IMR-90 (cell line): ENCODE measurements at regions not wholly inside any gene's neighbourhood (a gene's known extent, or its start where the extent isn't known, plus 50 kb on each side); places are given as distances from the start of the nearest gene placed in this dataset.

ENCODE experiments used
- ATAC-seq: fragments of 200-7000 bp; cut with Tn5 transposase; 2 replicates; pipeline ENCODE4 v1.9.1; 2020; ENCODE audit warnings: low read depth, mild to moderate bottlenecking, moderate library complexity
- BruUV-seq: library from RNA; stranded (reverse); fragments of 400-500 nt; replicated peaks from 2 replicates; lab custom pipeline; 2021; lab: Mats Ljungman, UMichigan
- CTCF ChIA-PET: fragments of 300-600 bp; formaldehyde crosslinking; extraction: SDS; loops from one replicate; lab custom pipeline; 2021; ENCODE audit warnings: antibody characterized with exemption; lab: Yijun Ruan, JAX
- POLR2A ChIA-PET: fragments of 300-600 bp; sonication (Branson Sonifier 250); formaldehyde crosslinking; loops from one replicate; lab custom pipeline; 2022; ENCODE audit warnings: antibody characterized with exemption; ENCODE audit not compliant: unreplicated experiment; lab: Charles Lee
- DNase-seq: peaks from one replicate; pipeline ENCODE4 v3.0.0; 2013
- H2AFZ ChIP-seq: replicated peaks from 2 replicates; pipeline ENCODE3; 2013; ENCODE audit warnings: low read length, mild to moderate bottlenecking; ENCODE audit not compliant: poor library complexity
- H2AK5ac ChIP-seq: 2 replicates; pipeline ENCODE4 v1.6.1; 2013; ENCODE audit warnings: low read depth, low read length, inconsistent platforms
- H2AK9ac ChIP-seq: replicated peaks from 2 replicates; pipeline ENCODE3; 2013; ENCODE audit warnings: mild to moderate bottlenecking, low read depth, low read length, moderate library complexity; ENCODE audit not compliant: poor library complexity
- H2BK120ac ChIP-seq: 2 replicates; pipeline ENCODE4 v1.6.1; 2013; ENCODE audit warnings: low read depth, low read length, inconsistent platforms
- H2BK15ac ChIP-seq: 3 replicates; pipeline ENCODE4 v1.6.1; 2013; ENCODE audit warnings: low read depth, low read length, inconsistent platforms
- H2BK20ac ChIP-seq: 2 replicates; pipeline ENCODE4 v1.6.1; 2013; ENCODE audit warnings: low read depth, mild to moderate bottlenecking, inconsistent platforms, low read length, moderate library complexity
- H2BK5ac ChIP-seq: 2 replicates; pipeline ENCODE4 v1.6.1; 2013; ENCODE audit warnings: mild to moderate bottlenecking, low read depth, low read length, inconsistent platforms; ENCODE audit not compliant: poor library complexity, severe bottlenecking
- H3K14ac ChIP-seq: replicated peaks from 2 replicates; pipeline ENCODE4 v1.6.1; 2013; ENCODE audit warnings: low read depth, low read length, inconsistent platforms
- H3K18ac ChIP-seq: 2 replicates; pipeline ENCODE4 v1.6.1; 2013; ENCODE audit warnings: low read depth, low read length, control low read depth
- H3K23ac ChIP-seq: 2 replicates; pipeline ENCODE4 v1.6.1; 2013; ENCODE audit warnings: low read depth, low read length, inconsistent platforms
- H3K27ac ChIP-seq: 2 replicates; pipeline ENCODE4 v1.5.1; 2013; ENCODE audit warnings: mild to moderate bottlenecking, control low read depth, low read length; ENCODE audit not compliant: insufficient read depth
- H3K27me3 ChIP-seq: 2 replicates; pipeline ENCODE4 v1.6.1; 2013; ENCODE audit warnings: low read length; ENCODE audit not compliant: control insufficient read depth, insufficient read depth
- H3K36me3 ChIP-seq: 2 replicates; pipeline ENCODE4 v1.6.1; 2013; ENCODE audit warnings: low read length, mixed read lengths; ENCODE audit not compliant: control insufficient read depth, insufficient read depth
- H3K4ac ChIP-seq: 2 replicates; pipeline ENCODE4 v1.6.1; 2013; ENCODE audit warnings: low read depth, low read length, inconsistent platforms
- H3K4me1 ChIP-seq: 2 replicates; pipeline ENCODE4 v1.6.1; 2013; ENCODE audit warnings: low read length, mixed read lengths; ENCODE audit not compliant: control insufficient read depth, insufficient read depth
- H3K4me2 ChIP-seq: 2 replicates; pipeline ENCODE4 v1.6.1; 2013; ENCODE audit warnings: low read depth, mild to moderate bottlenecking, control low read depth, low read length, moderate library complexity
- H3K4me3 ChIP-seq: 2 replicates; pipeline ENCODE4 v1.5.1; 2013; ENCODE audit warnings: low read depth, mild to moderate bottlenecking, control low read depth, low read length, moderate library complexity; ENCODE audit not compliant: insufficient read depth
- H3K56ac ChIP-seq: 2 replicates; pipeline ENCODE4 v1.6.1; 2013; ENCODE audit warnings: low read length, inconsistent platforms; ENCODE audit not compliant: insufficient read depth; ENCODE audit errors: extremely low read depth
- H3K79me1 ChIP-seq, 2 experiments: 2 replicates each; pipeline ENCODE4 v1.6.1; 2013; ENCODE audit warnings: low read length in 2 of 2, inconsistent platforms in 1 of 2, low read depth in 1 of 2
- H3K9ac ChIP-seq: 2 replicates; pipeline ENCODE4 v1.6.1; 2013; ENCODE audit warnings: low read depth, low read length, control low read depth
- H3K9me1 ChIP-seq: 2 replicates; pipeline ENCODE4 v1.6.1; 2013; ENCODE audit warnings: low read length, inconsistent platforms; ENCODE audit not compliant: insufficient read depth
- H3K9me3 ChIP-seq: 2 replicates; pipeline ENCODE4 v1.6.1; 2013; ENCODE audit warnings: low read length; ENCODE audit not compliant: control insufficient read depth, insufficient read depth
- H4K20me1 ChIP-seq: 2 replicates; pipeline ENCODE4 v1.6.1; 2013; ENCODE audit warnings: low read length, inconsistent platforms; ENCODE audit not compliant: insufficient read depth
- H4K5ac ChIP-seq: 2 replicates; pipeline ENCODE4 v1.6.1; 2013; ENCODE audit warnings: mild to moderate bottlenecking, low read depth, low read length, control low read depth
- H4K8ac ChIP-seq, 2 experiments: 2 replicates each; pipeline ENCODE4 v1.6.1; 2013; ENCODE audit warnings: low read depth in 2 of 2, low read length in 2 of 2, control low read depth in 1 of 2, inconsistent platforms in 1 of 2
- H4K91ac ChIP-seq: 2 replicates; pipeline ENCODE4 v1.6.1; 2013; ENCODE audit warnings: low read depth, low read length, inconsistent platforms; ENCODE audit not compliant: insufficient read depth
- MAFK ChIP-seq: IDR thresholded peaks from 2 replicates; pipeline ENCODE4 v1.6.1; 2012; ENCODE audit warnings: low read depth, low read length, improper control_type of control experiment
- MXI1 ChIP-seq: IDR thresholded peaks from 2 replicates; pipeline ENCODE4 v1.6.1; 2012; ENCODE audit warnings: low read depth, mild to moderate bottlenecking, low read length, moderate library complexity, borderline replicate concordance
- RAD21 ChIP-seq: IDR thresholded peaks from 2 replicates; pipeline ENCODE4 v1.6.1; 2012; ENCODE audit warnings: low read length, improper control_type of control experiment
- WGBS, 2 experiments: methylation state at CpG; one replicate each; pipeline versions ENCODE4 v1.1.5 to v1.1.7; 2013; ENCODE audit warnings: missing lambda C conversion rate in 2 of 2; ENCODE audit not compliant: insufficient read length in 1 of 2; ENCODE audit errors: extremely low coverage in 2 of 2; 5-methylcytosine and 5-hydroxymethylcytosine counted together
- dilution Hi-C: fragments of 300-500 bp; cut with HindIII; formaldehyde crosslinking; loops from one replicate; pipeline ENCODE4 v1.14.3; 2018; ENCODE audit warnings: low sequenced_read_pairs; ENCODE audit not compliant: unreplicated experiment
- in situ Hi-C: fragments of 300-500 bp; cut with MboI; formaldehyde crosslinking; loops from 3 replicates; pipeline ENCODE4 v1.14.3; 2019; ENCODE audit warnings: low sequenced_read_pairs, inconsistent platforms, mixed read lengths
- intact Hi-C: fragments of 100-400 bp; cut with micrococcal nuclease; formaldehyde crosslinking; loops from 2 replicates; pipeline ENCODE4 v1.10.0; 2022

DNA sequence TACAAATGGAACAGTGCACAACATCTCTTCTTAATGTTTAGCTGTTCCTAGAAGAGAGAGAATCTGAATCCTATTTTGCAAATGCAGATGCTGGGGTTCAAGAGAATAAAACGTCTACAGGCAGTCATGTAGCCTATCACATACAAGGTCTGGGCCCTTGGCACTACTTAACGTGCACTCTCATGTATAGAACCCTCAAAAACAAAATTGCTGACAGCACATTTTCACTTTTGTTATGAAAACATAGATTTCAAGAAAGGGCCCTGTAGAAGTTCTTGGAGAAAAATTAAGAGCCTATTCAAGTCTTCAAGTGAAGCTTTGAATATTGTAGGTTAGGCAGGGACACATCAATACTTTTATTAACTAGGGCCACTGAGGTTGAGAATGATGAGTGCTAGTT, 504.3 kb upstream of the FAM98A start:
- Histone ChIP-seq H3K9me1 (no peaks in the 10 kb centered on the region), H3K18ac (no peak overlapping the region), H3K27me3 (no peaks in the 10 kb centered on the region), H2BK15ac (no peak overlapping the region), H4K5ac (no peak overlapping the region), H3K9ac (no peak overlapping the region), H2BK120ac (no peak overlapping the region), H3K36me3 (no peaks in the 10 kb centered on the region), H2AK9ac (no peak overlapping the region), H3K56ac (no peak overlapping the region), H3K4ac (no peak overlapping the region), H2BK5ac (no peak overlapping the region), H2AFZ (no peak overlapping the region), H3K23ac (no peak overlapping the region), H3K79me1 (no peaks in the 10 kb centered on the region), H2BK20ac (no peak overlapping the region), H3K4me1 (no peaks in the 10 kb centered on the region), H4K91ac (no peak overlapping the region), H3K4me3 (no peak overlapping the region), H2AK5ac (no peak overlapping the region), H3K27ac (no peak overlapping the region), H3K4me2 (no peak overlapping the region), H3K14ac (no peak overlapping the region), H3K9me3 (no peaks in the 10 kb centered on the region), H4K20me1 (no peaks in the 10 kb centered on the region), H4K8ac (no peak overlapping the region)
- ChIA-PET POLR2A (no interaction called here), CTCF (no interaction called here)
- DNase-seq = no peak
- no CpG with 5 or more reads among the region's 2 CpGs for WGBS, 2 experiments
- dilution Hi-C loops = no loop called here
- BruUV-seq = no TSS peak
- peak; percentile 94 for TF ChIP-seq MAFK
- no peak for TF ChIP-seq RAD21
- TF ChIP-seq MXI1 = no peak
- intact Hi-C loops = no loop called here
- no peak for ATAC-seq
- in situ Hi-C loops = no loop called here
